GM12892 (cell line): ENCODE measurements at regions not wholly inside any gene's neighbourhood (a gene's known extent, or its start where the extent isn't known, plus 50 kb on each side); places are given as distances from the start of the nearest gene placed in this dataset.

Experiments
- POLR2A ChIP-seq: IDR thresholded peaks from 2 replicates; pipeline ENCODE4 v1.6.1; 2011; ENCODE audit warnings: low read depth, low read length, control low read depth
- POLR2AphosphoS5 ChIP-seq: IDR thresholded peaks from 2 replicates; pipeline ENCODE4 v1.6.1; 2011; ENCODE audit warnings: low read depth, low read length, control low read depth

- no peak for TF ChIP-seq POLR2A
- no peak for TF ChIP-seq POLR2AphosphoS5
Measured at GRCh38 chr6:67812693-67813092, 822.4 kb upstream of the ADGRB3 start.
